ENCODE measurements at regions not wholly inside any gene's neighbourhood (a gene's known extent, or its start where the extent isn't known, plus 50 kb on each side); places are given as distances from the start of the nearest gene placed in this dataset.

DNA sequence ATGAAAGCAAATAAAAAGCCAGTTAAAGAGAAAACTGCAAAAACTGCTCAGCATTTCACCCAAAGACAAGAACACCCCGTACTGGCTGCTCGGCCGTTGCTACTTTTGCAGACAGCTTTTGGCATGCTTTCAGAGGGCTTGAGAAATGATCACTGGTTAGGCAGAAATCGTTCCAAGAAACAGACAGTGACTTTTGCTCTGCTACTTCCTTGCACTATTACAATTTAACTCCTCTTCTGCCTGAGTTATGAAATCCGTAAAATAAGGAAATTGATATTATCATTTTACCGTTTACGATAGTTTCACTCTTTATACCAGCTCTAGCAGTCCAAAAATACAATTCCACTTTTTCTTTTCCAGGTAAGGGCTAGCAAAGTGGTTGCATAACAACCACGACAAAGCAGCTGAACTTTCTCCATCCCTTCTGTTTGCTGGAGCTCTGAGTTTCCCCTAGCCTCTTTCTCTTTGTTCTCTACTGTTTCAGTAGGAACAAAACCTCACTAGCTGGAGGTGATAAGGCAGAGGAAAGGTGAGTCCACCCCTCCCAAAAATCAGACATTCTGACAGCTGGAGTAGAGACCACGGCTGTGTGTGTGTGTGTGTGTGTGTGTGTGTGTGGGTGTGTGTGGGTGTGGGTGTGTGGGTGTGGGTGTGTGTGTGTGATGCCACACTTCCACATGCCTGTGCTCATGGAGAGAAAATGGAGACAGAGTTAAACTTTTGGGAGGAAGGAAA is 191.8 kb upstream of the RREB1 start:
- TF ChIP-seq SIN3A (IDR thresholded peaks at IDR 0.05; ENCODE audit: borderline replicate concordance, insufficient read depth, low read length) (no peak), TAF1 (IDR thresholded peaks at IDR 0.05; ENCODE audit: borderline replicate concordance, insufficient read depth, low read length) (no peak), POLR2AphosphoS5 (IDR thresholded peaks at IDR 0.05; ENCODE audit: low read depth, low read length) (no peak), FOXP2 (optimal IDR thresholded peaks at IDR 0.05; ENCODE audit: borderline replicate concordance, extremely low read depth, extremely low read length, insufficient read depth) (no peak)
- TF ChIP-seq, protein P1, sequence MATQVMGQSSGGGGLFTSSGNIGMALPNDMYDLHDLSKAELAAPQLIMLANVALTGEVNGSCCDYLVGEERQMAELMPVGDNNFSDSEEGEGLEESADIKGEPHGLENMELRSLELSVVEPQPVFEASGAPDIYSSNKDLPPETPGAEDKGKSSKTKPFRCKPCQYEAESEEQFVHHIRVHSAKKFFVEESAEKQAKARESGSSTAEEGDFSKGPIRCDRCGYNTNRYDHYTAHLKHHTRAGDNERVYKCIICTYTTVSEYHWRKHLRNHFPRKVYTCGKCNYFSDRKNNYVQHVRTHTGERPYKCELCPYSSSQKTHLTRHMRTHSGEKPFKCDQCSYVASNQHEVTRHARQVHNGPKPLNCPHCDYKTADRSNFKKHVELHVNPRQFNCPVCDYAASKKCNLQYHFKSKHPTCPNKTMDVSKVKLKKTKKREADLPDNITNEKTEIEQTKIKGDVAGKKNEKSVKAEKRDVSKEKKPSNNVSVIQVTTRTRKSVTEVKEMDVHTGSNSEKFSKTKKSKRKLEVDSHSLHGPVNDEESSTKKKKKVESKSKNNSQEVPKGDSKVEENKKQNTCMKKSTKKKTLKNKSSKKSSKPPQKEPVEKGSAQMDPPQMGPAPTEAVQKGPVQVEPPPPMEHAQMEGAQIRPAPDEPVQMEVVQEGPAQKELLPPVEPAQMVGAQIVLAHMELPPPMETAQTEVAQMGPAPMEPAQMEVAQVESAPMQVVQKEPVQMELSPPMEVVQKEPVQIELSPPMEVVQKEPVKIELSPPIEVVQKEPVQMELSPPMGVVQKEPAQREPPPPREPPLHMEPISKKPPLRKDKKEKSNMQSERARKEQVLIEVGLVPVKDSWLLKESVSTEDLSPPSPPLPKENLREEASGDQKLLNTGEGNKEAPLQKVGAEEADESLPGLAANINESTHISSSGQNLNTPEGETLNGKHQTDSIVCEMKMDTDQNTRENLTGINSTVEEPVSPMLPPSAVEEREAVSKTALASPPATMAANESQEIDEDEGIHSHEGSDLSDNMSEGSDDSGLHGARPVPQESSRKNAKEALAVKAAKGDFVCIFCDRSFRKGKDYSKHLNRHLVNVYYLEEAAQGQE (IDR thresholded peaks at IDR 0.05; ENCODE audit: insufficient read depth in 1 of 2, low read depth in 2 of 2, low read length in 2 of 2) = no peak
